ENCODE measurements at regions not wholly inside any gene's neighbourhood (a gene's known extent, or its start where the extent isn't known, plus 50 kb on each side); places are given as distances from the start of the nearest gene placed in this dataset.

DNA sequence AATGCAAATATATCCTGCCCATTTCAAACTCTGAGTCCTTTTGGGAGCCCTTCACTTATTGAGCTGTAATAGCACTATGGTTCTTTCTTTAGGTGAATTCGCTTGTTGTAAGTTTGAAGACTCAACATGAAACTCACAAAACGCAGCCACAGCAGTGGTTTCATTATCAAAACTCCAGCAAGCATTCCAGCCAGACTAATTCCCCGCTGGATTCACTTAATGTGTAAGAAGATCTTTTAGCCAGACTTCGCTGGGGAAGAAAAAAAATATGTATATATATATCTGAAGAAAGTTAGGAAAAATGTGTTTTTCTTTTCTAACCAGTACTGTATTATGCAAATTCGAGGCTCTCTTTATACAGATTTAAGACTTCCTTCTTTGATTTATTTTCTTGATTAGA is 241.1 kb downstream of the WNT5A start:
- Histone ChIP-seq H4K20me1 (ENCODE audit: insufficient read depth, low read length, poor library complexity, severe bottlenecking) (no peaks in the 10 kb centered on the region), H3F3A (ENCODE audit: low read depth) (no peaks in the 10 kb centered on the region), H3K79me2 (ENCODE audit: insufficient read depth, low read length) (no peaks in the 10 kb centered on the region), H3K36me3 (ENCODE audit: insufficient read depth, low read length) (no peaks in the 10 kb centered on the region), H3K4me2 (ENCODE audit: low read depth, low read length, poor library complexity, severe bottlenecking) (no peak overlapping the region), H3K4me1 (ENCODE audit: insufficient read depth, low read length, poor library complexity, severe bottlenecking) (peaks cover 52% of the 10 kb centered on the region), H3K27me3 (ENCODE audit: insufficient read depth, low read length, poor library complexity, severe bottlenecking) (no peaks in the 10 kb centered on the region), H2AFZ (ENCODE audit: low read length) (no peak overlapping the region), H3K9me3 (ENCODE audit: insufficient read depth, low read depth, low read length) (no peaks in the 10 kb centered on the region), H3K9ac (ENCODE audit: low read depth, low read length, poor library complexity, severe bottlenecking) (no peak overlapping the region), H3K9me2 (replicated peaks; ENCODE audit: low read depth, low read length) (no peaks in the 10 kb centered on the region), H3K4me3 (ENCODE audit: low read length, poor library complexity, severe bottlenecking) (no peak overlapping the region)
- TF ChIP-seq, protein P1, sequence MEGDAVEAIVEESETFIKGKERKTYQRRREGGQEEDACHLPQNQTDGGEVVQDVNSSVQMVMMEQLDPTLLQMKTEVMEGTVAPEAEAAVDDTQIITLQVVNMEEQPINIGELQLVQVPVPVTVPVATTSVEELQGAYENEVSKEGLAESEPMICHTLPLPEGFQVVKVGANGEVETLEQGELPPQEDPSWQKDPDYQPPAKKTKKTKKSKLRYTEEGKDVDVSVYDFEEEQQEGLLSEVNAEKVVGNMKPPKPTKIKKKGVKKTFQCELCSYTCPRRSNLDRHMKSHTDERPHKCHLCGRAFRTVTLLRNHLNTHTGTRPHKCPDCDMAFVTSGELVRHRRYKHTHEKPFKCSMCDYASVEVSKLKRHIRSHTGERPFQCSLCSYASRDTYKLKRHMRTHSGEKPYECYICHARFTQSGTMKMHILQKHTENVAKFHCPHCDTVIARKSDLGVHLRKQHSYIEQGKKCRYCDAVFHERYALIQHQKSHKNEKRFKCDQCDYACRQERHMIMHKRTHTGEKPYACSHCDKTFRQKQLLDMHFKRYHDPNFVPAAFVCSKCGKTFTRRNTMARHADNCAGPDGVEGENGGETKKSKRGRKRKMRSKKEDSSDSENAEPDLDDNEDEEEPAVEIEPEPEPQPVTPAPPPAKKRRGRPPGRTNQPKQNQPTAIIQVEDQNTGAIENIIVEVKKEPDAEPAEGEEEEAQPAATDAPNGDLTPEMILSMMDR (conservative IDR thresholded peaks at IDR 0.05; ENCODE audit: low read length): no peak
- TF ChIP-seq EZH2phosphoT487 (IDR thresholded peaks at IDR 0.05; ENCODE audit: borderline replicate concordance): no peak

DNA sequence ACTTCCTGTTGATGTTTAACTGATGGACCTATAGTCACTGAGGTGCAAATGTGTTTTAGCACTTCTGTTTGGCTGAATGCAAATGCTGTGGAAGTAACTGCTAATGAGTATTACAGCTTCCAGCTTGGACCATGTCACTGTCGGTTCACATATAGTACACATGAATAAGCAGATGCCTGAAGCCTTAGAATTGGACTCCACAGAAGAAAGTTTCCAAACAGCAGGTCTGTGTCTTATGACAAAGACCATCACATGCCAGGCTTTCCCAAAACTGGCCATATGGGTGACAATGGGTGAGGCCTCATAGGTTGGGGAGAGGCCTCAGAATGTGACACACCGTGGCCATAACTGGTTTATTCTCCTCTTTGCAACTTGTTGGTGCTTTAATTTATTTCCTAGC is 241.8 kb downstream of the WNT5A start:
- H2AFZ ChIP-seq (ENCODE audit: low read length): no peak overlapping the region
- no peak overlapping the region for H3K9ac ChIP-seq (ENCODE audit: low read depth, low read length, poor library complexity, severe bottlenecking)
- H3K27me3 ChIP-seq (ENCODE audit: insufficient read depth, low read length, poor library complexity, severe bottlenecking): no peaks in the 10 kb centered on the region
- no peaks in the 10 kb centered on the region for H3K36me3 ChIP-seq (ENCODE audit: insufficient read depth, low read length)
- no peaks in the 10 kb centered on the region for H3F3A ChIP-seq (ENCODE audit: low read depth)
- no peak overlapping the region for H3K4me2 ChIP-seq (ENCODE audit: low read depth, low read length, poor library complexity, severe bottlenecking)
- no peak overlapping the region for H3K4me3 ChIP-seq (ENCODE audit: low read length, poor library complexity, severe bottlenecking)
- H4K20me1 ChIP-seq (ENCODE audit: insufficient read depth, low read length, poor library complexity, severe bottlenecking): no peaks in the 10 kb centered on the region
- no peaks in the 10 kb centered on the region for H3K9me2 ChIP-seq (replicated peaks; ENCODE audit: low read depth, low read length)
- no peaks in the 10 kb centered on the region for H3K9me3 ChIP-seq (ENCODE audit: insufficient read depth, low read depth, low read length)
- no peaks in the 10 kb centered on the region for H3K79me2 ChIP-seq (ENCODE audit: insufficient read depth, low read length)
- TF ChIP-seq, protein P1 (conservative IDR thresholded peaks at IDR 0.05; ENCODE audit: low read length): no peak
- TF ChIP-seq EZH2phosphoT487 (IDR thresholded peaks at IDR 0.05; ENCODE audit: borderline replicate concordance): no peak
- H3K4me1 ChIP-seq (ENCODE audit: insufficient read depth, low read length, poor library complexity, severe bottlenecking): peaks cover 57% of the 10 kb centered on the region

DNA sequence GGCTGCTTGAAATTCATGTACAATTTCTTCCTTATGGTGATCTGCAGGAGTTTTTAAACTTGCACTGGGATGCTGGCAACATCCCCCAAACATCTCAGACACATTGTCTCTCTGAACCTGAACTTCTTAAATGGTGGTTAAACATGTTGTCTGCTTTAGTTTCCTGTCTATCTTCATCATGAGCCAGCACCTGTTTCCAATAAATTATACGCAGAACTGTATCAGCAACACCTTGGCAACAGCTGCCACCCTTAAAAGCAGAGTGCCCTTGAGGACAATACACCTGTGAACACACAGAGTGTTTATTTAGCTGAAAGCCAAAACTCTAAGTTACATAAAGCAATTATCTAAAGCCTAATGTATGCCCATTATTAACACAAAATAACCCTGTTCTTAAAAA is 242.9 kb downstream of the WNT5A start:
- Histone ChIP-seq H3K9ac (ENCODE audit: low read depth, low read length, poor library complexity, severe bottlenecking) (no peak overlapping the region), H3K79me2 (ENCODE audit: insufficient read depth, low read length) (no peaks in the 10 kb centered on the region), H3K9me2 (replicated peaks; ENCODE audit: low read depth, low read length) (no peaks in the 10 kb centered on the region), H2AFZ (ENCODE audit: low read length) (no peak overlapping the region), H3K36me3 (ENCODE audit: insufficient read depth, low read length) (no peaks in the 10 kb centered on the region), H3K27me3 (ENCODE audit: insufficient read depth, low read length, poor library complexity, severe bottlenecking) (no peaks in the 10 kb centered on the region), H3K4me2 (ENCODE audit: low read depth, low read length, poor library complexity, severe bottlenecking) (peak overlapping the region; percentile 63), H3K9me3 (ENCODE audit: insufficient read depth, low read depth, low read length) (no peaks in the 10 kb centered on the region), H3K4me1 (ENCODE audit: insufficient read depth, low read length, poor library complexity, severe bottlenecking) (peaks cover 60% of the 10 kb centered on the region), H4K20me1 (ENCODE audit: insufficient read depth, low read length, poor library complexity, severe bottlenecking) (no peaks in the 10 kb centered on the region), H3K4me3 (ENCODE audit: low read length, poor library complexity, severe bottlenecking) (peak overlapping the region; percentile 13), H3F3A (ENCODE audit: low read depth) (no peaks in the 10 kb centered on the region)
- TF ChIP-seq EZH2phosphoT487 (IDR thresholded peaks at IDR 0.05; ENCODE audit: borderline replicate concordance): no peak
- TF ChIP-seq, protein P1 (conservative IDR thresholded peaks at IDR 0.05; ENCODE audit: low read length): no peak

Measured in Loucy (cell line).